Gastrocnemius medialis (tissue), 4 donors: ENCODE measurements at regions not wholly inside any gene's neighbourhood (a gene's known extent, or its start where the extent isn't known, plus 50 kb on each side); places are given as distances from the start of the nearest gene placed in this dataset.

ENCODE experiments used
- ATAC-seq, 2 donors: fragments of 150-250 bp; one replicate each; pipeline ENCODE4 v1.9.1; 2016
- DNase-seq, 2 donors: peaks; one replicate each; pipeline ENCODE4 v3.0.0-alpha.2; 2019
- H3K27ac ChIP-seq, 4 donors: fragments of 200-600 bp; sonication (generic); 1 replicate in 1 of 4; 2 replicates in 3 of 4; pipeline ENCODE4 v1.5.1; 2016 to 2018; ENCODE audit warnings: mild to moderate bottlenecking in 2 of 4, moderate library complexity in 1 of 4
- H3K27me3 ChIP-seq, 3 donors: fragments of 200-600 bp; sonication (generic) in 2 of 3; 1 replicate in 1 of 3; 2 replicates in 2 of 3; pipeline versions ENCODE4 v1.5.1 to v1.6.0; 2016 to 2019; ENCODE audit warnings: mild to moderate bottlenecking in 1 of 3, moderate library complexity in 1 of 3
- H3K36me3 ChIP-seq, 2 donors: fragments of 200-600 bp; sonication (generic) in 1 of 2; one replicate each; pipeline ENCODE4 v1.5.1; 2017 to 2018
- H3K4me1 ChIP-seq, 2 donors: fragments of 200-600 bp; sonication (generic) in 1 of 2; one replicate each; pipeline ENCODE4 v1.5.1; 2016 to 2017; ENCODE audit warnings: mild to moderate bottlenecking in 2 of 2
- H3K4me3 ChIP-seq, 4 donors: fragments of 200-600 bp; sonication (generic) in 3 of 4; 1 replicate in 1 of 4; 2 replicates in 3 of 4; pipeline ENCODE4 v1.5.1; 2016 to 2019; ENCODE audit warnings: mild to moderate bottlenecking in 2 of 4
- H3K9me3 ChIP-seq, 3 donors: fragments of 200-600 bp; sonication (generic) in 2 of 3; 1 replicate in 1 of 3; 2 replicates in 2 of 3; pipeline ENCODE4 v1.5.1; 2016 to 2019
- POLR2A ChIP-seq, 2 donors: fragments of 450-650 bp; IDR thresholded peaks; one replicate each; pipeline ENCODE4 v1.6.1; 2017; ENCODE audit warnings: antibody characterized with exemption in 2 of 2, mild to moderate bottlenecking in 2 of 2, moderate library complexity in 2 of 2
- in situ Hi-C, 4 donors: fragments of 200-750 bp; cut with MboI; loops; one replicate each; pipeline versions ENCODE4 v1.15.0 to v1.8.0; 2017; ENCODE audit warnings: low sequenced_read_pairs in 4 of 4
- intact Hi-C: fragments of 100-400 bp; cut with DNase I; formaldehyde crosslinking; loops from one replicate; pipeline ENCODE4 v1.15.1; 2023; ENCODE audit warnings: low total_unique reads
- TF ChIP-seq, protein P1 (sequence below), 5 experiments: fragments of 450-650 bp in 3 of 5; fragments of 200-600 bp in 2 of 5; sonication (generic) in 2 of 5; IDR thresholded peaks in 4 of 5; conservative IDR thresholded peaks in 1 of 5; 1 replicate in 4 of 5; 2 replicates in 1 of 5; pipeline ENCODE4 v1.5.1; 2016 to 2019; ENCODE audit warnings: antibody characterized with exemption in 5 of 5, mild to moderate bottlenecking in 3 of 5, moderate library complexity in 3 of 5

DNA sequence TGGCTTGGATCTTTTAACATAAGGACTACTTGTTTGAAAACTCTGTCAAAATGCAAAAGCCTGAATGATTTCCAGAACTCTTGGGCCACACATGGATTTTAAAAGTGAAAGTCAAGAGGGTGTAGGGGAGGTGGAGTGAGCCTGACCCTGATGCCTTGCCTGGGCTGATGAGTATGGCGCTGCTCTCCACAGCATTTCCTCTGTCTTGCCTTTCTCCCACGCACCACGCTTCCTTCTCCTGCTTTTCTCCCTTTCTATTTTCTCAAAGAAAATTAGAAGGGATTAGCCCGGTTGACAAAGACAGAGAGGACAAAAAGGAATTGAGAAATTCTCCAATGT, 207.0 kb upstream of the CCDC68 start:
- no peaks in the 10 kb centered on the region for H3K9me3 ChIP-seq
- H3K27me3 ChIP-seq, result no peaks in the 10 kb centered on the region
- no peak overlapping the region for H3K4me3 ChIP-seq
- ATAC-seq (no peak), DNase-seq (no peak)
- H3K4me1 ChIP-seq, result no peaks in the 10 kb centered on the region
- in situ Hi-C loops, result no loop called here
- no peak overlapping the region for H3K27ac ChIP-seq
- H3K36me3 ChIP-seq, result no peaks in the 10 kb centered on the region
- TF ChIP-seq POLR2A (IDR thresholded peaks at IDR 0.05), result no peak
- TF ChIP-seq, protein P1, sequence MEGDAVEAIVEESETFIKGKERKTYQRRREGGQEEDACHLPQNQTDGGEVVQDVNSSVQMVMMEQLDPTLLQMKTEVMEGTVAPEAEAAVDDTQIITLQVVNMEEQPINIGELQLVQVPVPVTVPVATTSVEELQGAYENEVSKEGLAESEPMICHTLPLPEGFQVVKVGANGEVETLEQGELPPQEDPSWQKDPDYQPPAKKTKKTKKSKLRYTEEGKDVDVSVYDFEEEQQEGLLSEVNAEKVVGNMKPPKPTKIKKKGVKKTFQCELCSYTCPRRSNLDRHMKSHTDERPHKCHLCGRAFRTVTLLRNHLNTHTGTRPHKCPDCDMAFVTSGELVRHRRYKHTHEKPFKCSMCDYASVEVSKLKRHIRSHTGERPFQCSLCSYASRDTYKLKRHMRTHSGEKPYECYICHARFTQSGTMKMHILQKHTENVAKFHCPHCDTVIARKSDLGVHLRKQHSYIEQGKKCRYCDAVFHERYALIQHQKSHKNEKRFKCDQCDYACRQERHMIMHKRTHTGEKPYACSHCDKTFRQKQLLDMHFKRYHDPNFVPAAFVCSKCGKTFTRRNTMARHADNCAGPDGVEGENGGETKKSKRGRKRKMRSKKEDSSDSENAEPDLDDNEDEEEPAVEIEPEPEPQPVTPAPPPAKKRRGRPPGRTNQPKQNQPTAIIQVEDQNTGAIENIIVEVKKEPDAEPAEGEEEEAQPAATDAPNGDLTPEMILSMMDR (IDR thresholded peaks at IDR 0.05 in 4 of 5, conservative IDR thresholded peaks at IDR 0.05 in 1 of 5), result no peak
- intact Hi-C loops, result no loop called here

DNA sequence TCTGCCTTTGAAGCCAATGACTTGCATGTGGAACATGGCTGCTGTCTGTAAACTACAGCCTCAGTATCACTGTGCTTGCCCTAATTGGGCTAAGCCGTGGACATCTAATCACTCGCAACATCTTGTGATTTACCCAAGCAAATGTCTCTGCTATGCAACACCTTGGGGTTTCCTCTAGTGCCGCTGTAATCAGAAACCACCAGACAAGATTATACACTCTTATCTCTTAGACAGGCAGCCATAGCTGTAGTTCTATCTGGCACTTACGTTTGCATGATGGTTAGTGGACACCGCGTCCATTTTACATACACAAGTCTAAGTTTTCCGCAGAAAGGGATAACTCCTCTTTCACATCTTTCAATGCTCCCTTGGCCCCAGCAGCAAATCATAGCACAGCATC, 204.3 kb upstream of the CCDC68 start:
- H3K36me3 ChIP-seq, result no peaks in the 10 kb centered on the region
- H3K9me3 ChIP-seq, result no peaks in the 10 kb centered on the region
- ATAC-seq (no peak), DNase-seq (no peak)
- H3K4me3 ChIP-seq, result no peak overlapping the region
- no peaks in the 10 kb centered on the region for H3K4me1 ChIP-seq
- intact Hi-C loops, result no loop called here
- in situ Hi-C loops, result no loop called here
- no peak overlapping the region for H3K27ac ChIP-seq
- H3K27me3 ChIP-seq, result no peaks in the 10 kb centered on the region
- no peak for TF ChIP-seq POLR2A (IDR thresholded peaks at IDR 0.05)
- TF ChIP-seq, protein P1 (IDR thresholded peaks at IDR 0.05 in 4 of 5, conservative IDR thresholded peaks at IDR 0.05 in 1 of 5), result no peak

DNA sequence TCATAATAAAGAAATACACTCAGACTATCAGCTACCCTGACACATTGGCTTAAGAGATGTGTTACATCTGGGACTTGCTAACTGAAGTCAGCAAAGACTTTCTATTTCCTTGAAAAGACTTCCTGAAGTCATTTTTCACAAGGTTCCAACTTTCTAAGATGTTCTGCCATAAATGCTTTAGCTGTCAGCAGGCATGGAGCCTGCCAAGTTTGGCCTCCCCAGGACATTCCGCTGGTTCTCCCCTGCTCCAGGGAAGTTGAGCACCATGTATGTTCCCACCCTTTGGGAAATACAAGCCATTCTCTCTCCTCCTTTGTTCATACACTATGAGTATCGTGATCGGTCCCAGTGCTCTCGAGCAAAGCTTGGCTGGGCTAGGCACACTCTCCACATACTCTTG, 202.7 kb upstream of the CCDC68 start:
- no peak for DNase-seq
- Histone ChIP-seq H3K4me1 (no peaks in the 10 kb centered on the region), H3K4me3 (no peak overlapping the region), H3K9me3 (no peaks in the 10 kb centered on the region), H3K36me3 (no peaks in the 10 kb centered on the region), H3K27ac (no peak overlapping the region), H3K27me3 (no peaks in the 10 kb centered on the region)
- no peak for ATAC-seq
- TF ChIP-seq, protein P1 (IDR thresholded peaks at IDR 0.05 in 4 of 5, conservative IDR thresholded peaks at IDR 0.05 in 1 of 5), result no peak
- TF ChIP-seq POLR2A (IDR thresholded peaks at IDR 0.05), result no peak
- intact Hi-C loops (no loop called here), in situ Hi-C loops (no loop called here)

DNA sequence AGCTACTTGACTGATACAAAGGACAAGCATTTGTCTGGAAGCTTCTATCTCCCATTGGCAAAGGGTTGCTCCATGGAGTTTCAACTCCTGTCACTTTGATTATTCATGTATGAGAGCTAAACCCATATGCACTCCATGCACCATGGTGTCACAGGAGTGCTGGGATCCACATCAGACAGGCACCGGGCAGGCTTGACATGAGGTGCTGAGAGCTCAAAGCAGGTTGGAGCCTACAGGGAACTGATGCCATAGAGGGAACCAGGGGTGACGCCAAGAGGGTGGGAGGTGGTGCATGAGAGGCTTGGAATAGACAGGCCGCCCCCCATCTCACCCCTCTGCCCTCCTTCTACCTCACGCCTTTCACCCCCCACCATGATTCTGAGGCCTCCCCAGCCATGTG, 199.8 kb upstream of the CCDC68 start:
- Histone ChIP-seq H3K4me1 (no peaks in the 10 kb centered on the region), H3K27ac (no peak overlapping the region), H3K36me3 (no peaks in the 10 kb centered on the region), H3K4me3 (no peak overlapping the region), H3K9me3 (no peaks in the 10 kb centered on the region), H3K27me3 (no peaks in the 10 kb centered on the region)
- in situ Hi-C loops, result no loop called here
- ATAC-seq (no peak), DNase-seq (no peak)
- intact Hi-C loops, result no loop called here
- TF ChIP-seq, protein P1 (IDR thresholded peaks at IDR 0.05 in 4 of 5, conservative IDR thresholded peaks at IDR 0.05 in 1 of 5), result no peak
- TF ChIP-seq POLR2A (IDR thresholded peaks at IDR 0.05), result no peak

DNA sequence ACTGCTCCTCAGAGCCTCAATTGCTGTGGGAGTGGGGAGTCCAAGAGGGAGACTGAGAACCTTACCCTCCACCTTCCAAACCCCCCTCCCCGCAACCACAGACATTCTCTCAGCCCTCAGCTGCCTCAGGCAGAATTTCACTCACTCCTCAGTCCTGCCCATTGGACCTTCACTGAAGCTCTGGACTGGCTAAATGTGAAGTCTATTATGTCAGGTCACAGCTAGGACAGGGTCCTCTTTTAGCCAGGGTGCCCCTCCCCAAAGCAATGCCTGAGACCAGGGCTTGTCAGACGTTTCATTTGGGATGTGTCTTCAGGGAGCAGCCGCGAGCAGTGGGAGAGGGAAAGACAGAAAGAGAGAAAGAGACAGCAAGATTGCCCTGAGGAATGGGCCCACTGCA, 199.3 kb upstream of the CCDC68 start:
- DNase-seq, result no peak
- in situ Hi-C loops, result no loop called here
- Histone ChIP-seq H3K27ac (no peak overlapping the region), H3K27me3 (no peaks in the 10 kb centered on the region), H3K4me3 (no peak overlapping the region), H3K36me3 (no peaks in the 10 kb centered on the region), H3K9me3 (no peaks in the 10 kb centered on the region), H3K4me1 (no peaks in the 10 kb centered on the region)
- intact Hi-C loops, result no loop called here
- ATAC-seq, result no peak
- TF ChIP-seq, protein P1 (IDR thresholded peaks at IDR 0.05 in 4 of 5, conservative IDR thresholded peaks at IDR 0.05 in 1 of 5), result no peak
- no peak for TF ChIP-seq POLR2A (IDR thresholded peaks at IDR 0.05)
